SIG-M5 treated with dmso at 0.1 percent for 504 hours (cell line): ENCODE measurements at regions not wholly inside any gene's neighbourhood (a gene's known extent, or its start where the extent isn't known, plus 50 kb on each side); places are given as distances from the start of the nearest gene placed in this dataset.

Source experiments
- DNase-seq: peaks from one replicate; lab custom pipeline; 2025; ENCODE audit not compliant: unreplicated experiment; lab: John Stamatoyannopoulos, UW

DNA sequence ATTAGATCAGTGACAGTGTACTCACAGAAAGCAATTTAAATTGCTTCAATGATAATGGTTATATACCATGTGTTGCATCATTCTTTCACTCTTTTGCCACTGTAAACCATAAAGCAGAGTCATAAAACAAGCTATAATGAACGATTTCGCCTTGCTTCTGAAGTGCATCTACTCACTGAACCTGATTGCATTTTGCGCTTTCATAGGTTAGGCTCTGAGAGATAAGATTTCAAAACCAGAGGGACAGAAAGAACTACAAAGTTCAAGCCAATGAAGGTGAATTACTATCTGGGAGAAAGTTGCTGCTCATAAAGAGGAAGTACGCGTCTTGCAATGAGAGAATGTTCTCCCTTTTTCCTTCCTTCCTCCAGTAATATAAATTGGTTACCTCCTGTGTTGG lies 412.7 kb downstream of the CETN3 start:
- no peak for DNase-seq

DNA sequence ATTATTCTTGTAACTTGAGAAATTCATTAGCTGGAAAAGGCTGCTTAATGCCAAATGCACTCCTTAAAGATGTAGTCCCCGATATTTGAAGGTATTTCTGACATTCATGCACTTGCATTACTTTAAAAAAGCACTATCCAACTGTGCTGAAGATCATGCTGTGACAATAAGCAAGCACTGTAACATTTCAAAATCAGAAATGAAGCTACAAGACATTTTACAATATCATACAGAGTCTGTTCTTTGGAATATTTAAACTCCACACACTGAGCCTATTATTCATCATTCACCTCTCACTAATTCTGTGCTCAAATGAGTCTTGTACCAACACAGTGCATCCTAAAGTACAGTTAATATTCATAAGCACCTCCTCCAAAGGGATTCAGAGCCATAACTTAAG lies 413.2 kb downstream of the CETN3 start:
- DNase-seq, result no peak

DNA sequence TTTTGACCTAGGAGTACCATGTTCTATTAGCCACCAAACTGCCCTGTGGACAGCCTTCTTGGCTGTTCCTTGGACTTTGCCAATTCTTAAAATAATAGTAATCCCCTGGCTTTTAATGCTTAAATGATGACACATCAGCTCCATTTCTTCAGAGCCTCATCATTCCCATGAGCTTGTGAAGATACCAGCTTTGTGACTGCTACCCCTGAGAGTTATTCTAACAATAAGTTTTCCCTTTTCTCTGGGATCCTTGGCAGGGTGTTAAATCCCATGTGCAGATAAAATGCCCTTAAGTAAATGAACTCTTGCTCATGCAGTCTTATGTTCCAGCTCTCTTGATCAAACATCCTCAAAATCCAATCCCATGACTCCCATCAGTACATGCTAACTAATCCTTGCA lies 415.3 kb downstream of the CETN3 start:
- no peak for DNase-seq

DNA sequence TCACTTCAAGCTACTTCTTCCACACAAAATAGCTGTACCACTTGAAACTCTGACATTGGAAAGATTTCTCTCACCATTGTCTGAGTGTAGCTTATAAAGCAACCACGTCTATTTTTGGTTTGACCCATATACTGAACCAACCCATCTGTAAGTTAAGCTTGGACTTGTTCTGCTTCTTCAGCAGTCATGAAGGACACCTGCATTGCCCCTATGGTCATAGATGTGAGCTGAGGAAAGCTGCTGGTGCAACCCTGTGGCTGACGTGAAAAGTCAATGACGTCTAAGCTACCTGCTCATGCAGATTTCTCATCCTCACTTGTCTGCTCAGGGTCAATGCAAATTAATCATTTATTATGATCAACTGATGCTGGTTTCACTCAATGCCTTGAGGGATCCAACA lies 417.4 kb downstream of the CETN3 start:
- DNase-seq, result no peak

DNA sequence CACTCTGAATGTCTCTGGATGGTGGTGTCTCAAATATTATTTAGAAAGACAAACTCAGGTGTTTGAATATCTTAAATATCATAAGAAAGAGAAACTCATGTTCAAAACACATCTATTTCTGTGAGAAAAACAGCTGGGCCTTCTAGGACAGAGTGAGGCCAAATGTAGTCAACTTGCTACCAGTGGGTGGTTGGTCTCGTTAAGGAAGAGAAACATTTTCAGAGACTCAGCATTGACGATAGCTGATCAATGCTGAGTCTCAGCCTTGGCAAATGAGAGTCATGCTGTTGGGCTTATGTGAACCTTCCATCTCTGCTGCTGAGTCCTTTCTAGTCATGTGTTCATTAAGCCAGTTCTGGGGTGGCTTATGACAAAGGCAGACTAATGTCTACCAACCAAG lies 418.0 kb downstream of the CETN3 start:
- no peak for DNase-seq

DNA sequence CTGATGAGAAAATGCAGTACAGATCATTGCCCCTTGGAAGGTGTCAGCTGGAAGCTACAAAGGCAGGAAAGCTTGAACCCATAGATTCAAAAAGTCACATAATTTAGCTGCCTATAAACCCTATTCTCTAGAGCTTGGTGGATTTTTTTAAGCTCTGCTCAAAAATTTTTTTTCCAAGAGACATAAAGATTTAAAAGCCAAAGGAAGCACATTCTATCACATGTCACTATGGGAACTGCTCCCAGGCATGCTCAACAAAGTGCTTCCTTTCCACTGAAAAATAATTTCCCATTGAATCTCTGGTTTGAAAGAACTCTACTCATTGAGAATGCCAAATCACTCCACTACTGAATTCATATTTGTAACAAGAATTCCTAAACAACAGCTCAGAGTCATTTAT lies 419.8 kb downstream of the CETN3 start:
- DNase-seq, result no peak

DNA sequence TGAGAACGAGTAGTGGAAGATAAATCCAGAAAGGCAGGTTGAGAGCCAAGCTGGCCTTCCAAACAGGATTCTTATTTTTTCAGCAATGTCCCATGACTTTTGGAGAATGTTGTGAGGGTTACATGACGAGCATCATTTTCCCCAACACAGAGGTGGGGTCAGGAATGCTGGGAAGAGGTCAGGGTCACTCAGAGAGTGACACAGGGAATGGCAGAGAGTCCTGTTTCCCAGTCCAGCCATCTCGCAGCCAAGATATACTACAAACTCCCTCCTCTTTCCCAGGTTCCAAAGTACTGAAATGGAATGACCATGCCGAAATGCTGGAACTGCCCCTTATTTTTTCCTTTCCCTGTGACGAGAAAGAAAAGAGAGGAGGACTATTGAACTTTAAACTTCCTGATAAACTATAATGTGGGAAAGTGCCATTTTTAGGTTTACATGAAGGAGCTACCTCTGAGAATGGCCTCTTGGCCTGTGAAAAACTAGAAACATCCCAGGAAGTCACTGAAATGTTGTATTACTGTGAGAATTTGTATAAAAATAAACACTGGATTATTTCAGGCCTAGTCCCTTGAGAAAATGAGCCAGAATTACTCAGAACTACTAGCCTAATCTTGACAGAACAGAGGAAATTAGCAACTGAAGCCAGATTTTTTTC lies 420.4 kb downstream of the CETN3 start:
- no peak for DNase-seq

DNA sequence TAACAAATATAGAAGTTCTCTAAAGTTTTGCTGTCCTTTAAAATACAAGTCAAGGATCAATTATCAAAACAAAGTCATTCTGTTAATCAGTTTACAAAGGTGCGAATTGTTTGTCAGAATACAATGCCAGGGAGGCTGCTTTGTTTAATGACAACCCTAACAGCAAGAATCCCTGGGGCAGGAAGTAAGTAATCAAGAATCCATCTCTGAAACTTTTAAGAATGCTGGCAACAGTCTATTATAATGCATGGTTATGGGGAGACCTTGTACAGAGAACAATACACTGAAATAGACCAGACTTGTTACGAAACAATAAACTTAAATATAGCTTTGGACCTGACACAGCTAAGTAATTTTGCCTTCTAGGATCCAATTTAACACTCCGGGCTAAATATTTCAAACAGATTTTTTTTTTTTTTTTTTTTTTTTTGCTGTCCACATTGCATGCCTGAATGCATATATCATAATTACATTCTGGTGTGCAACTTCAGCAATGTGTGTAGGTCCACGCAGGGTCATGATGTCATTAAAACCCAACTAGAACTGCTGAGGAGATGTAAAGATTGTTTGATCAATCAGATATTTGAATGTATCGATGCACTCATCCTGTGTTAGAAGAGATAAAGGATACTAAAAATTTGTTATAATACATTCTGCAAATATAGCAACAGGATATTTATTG lies 421.3 kb downstream of the CETN3 start:
- DNase-seq, result no peak

DNA sequence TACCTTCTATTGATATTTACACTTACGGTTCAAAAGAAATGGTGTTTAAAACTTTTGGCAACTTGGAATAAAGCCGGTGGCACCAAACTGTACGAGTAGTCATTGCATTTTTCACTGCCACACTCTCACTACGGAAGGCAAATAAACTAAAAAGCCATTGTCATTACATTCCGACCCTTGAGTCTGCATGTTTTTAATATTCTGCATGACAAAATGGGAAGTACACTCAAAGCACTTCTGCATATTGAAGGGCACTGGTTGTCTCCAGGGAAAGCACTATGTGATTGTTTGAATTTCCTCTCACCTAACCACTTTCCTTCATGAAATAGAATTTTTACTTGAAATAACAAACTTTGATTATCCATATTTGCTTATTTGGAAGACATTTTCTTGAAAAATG lies 426.3 kb downstream of the CETN3 start:
- DNase-seq, result no peak

DNA sequence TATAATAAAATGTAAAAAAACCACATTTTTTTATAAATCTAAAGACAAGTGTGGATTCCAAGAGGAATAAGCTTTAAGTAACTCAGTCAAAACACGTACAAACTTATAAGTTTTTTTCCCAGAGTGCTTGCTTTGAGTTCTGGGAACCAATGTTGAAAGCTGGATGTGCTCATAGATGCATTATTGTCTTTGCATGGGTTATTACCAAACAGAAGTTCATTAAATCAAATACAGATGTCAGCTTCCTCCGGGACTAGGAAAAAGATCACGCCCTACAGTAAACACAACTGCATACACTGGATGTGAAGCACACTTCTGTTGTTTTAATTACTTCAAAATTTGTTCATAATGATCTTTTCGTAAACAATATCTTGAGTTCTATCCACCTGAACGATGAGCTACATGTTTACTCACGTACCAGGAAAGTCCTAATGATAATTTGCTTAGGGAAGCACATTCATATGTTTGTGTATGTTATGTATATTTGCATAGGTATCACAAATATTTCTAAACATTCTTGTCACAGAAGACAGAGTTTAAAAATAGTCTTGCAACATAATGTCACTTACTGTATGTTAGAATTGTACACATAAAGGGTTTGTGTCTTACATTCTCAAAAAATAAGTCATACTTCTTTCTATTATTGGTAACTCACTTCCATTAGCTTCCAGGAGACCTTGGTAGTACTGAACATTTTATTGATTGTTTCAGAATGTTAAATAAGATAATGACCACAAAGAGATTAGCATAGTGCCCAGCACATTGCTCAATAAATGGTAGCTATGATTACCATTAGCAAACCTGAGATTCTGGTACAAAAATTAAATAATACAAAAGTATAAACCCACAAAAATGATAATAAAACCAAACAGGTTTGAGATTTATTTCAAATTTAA lies 427.4 kb downstream of the CETN3 start:
- DNase-seq, result no peak

DNA sequence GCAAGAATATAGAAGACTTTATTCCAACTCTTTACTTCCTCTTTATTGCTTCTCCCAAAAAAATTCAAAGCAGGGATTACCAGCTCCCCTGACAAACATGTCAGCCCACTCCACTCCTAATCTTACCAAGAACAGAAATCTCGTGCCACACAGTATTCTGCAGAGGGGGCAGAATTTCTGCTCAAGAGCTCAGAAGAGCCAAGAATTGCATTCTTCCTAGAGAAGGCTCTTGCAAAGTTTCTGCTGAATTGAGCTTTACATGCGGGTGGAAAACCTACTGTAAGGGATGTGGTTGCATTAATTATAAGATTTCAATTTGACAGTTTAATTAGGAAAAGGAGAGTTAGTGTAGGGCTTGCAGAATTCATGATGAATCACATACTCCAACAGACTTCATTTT lies 428.5 kb downstream of the CETN3 start:
- no peak for DNase-seq

DNA sequence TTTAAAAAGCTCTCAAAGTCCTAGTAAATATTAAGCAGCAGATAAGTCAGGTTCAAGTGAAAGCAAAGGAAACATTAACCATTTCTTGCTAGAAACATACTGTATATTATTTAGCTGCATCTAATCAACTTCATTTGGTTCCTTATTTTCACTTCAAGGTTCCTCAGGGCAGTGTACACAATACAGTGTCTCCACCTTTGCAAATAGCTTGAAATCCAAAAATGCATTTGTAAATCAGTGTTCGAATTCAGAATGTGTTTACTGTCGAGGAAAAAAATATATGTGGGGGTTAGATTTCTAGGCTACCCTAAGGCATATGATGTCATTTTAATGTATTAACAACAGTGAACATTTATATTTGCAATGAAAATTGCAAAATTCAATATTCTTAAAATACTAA lies 436.0 kb downstream of the CETN3 start:
- DNase-seq, result no peak

DNA sequence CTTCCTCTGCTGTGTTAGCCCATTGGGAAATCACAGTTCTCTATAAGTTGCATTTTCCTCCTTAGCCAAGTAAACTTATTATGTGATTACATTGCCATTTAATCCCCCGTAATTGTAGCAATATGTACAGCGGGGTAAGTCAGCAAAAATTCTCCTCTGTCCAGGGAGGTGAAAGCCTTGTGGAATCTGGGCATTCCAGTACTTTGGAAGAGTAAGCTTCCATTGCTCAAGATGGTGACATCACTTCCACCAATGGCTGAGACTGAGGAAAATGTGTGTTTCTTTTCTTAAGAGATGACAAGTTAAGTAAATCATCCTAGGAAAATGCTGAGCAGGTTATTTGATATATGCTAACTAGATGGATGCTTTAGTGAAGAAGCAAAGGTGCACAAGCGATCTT lies 436.7 kb downstream of the CETN3 start:
- no peak for DNase-seq

DNA sequence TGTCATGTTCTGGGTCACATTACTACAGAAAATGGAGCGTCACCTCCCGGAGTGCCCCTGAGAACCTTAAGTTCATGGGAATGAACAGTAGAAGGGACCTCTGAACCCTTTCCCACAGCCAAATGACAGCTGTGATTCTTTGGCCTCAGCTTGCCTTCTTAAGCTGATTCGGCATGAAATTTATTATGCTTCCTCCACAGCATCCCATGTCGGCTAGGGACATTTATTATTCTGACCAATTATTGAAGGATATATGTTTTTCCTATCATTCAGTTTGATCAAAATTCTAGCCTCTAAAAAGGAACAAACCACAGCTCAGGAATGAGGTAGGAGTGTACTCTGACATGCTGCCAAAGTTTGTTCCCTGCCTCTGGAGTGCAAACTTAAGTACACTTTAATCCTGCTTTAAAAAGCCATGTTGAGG lies 440.6 kb downstream of the CETN3 start:
- DNase-seq, result no peak

DNA sequence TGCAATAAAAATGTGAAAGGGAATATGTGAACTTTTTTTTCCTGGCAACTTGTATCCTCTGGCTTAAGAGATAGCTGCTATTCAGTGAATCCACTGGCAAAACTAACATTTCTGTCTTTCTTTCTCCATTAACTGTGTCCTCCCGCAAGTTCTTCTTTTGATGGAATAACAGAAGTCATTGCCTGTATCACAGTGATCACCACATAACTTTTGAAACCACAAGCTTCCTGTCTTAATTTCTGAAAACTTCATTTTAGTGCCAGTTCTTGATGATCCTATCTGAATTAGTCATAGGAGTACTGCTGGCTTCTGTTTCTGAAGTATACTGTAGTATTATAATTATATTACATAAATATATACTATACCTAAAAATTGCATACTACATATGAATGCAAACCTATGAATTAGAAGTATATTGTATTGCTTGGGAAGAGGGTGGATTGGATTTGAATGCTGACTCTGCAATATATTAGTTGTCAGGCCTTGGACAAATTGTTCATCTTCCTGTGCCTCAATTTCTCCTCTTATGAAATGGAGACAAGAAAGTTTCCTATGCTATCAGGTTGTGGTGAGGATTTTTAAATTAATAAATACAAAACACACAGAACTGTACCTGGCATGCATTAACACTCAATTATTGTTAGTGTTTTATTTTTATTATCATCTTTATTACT lies 441.6 kb downstream of the CETN3 start:
- no peak for DNase-seq

DNA sequence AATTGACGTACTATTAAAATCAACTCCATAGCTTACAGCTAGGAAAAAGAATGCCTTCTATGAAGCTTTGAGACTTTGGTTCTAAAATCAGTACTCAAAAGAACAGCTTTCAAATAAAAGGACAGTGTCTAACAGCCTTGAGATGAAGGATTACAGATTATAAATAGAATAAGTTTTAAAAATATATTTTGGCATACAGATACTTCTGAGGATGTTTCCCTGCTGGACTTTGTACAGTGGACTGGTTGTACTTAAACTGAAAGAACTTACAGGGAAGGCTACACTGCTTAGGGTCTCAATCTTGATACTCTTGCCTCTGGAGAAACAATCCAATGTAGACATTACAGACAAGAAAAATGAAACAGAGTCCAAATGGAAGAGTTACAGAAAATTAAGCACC lies 452.7 kb downstream of the CETN3 start:
- no peak for DNase-seq

DNA sequence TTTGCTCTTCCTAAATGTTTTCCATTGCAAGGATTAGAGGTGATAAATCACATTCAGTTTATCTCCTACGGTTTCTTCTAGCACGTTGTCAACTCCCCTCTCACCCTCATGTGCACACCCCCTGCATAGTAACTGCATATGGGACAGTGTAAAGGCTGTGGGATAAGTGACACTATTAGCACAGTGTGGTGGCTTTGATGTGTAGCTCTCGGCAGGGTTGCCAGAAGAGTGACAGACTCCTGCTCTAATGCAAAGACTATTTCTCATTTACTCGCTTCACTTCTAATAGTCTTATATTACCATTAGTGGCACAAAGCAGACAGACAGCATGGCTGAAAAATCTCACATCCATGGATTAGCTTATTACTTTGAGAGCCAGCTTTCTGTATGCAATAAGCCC lies 454.6 kb downstream of the CETN3 start:
- DNase-seq, result no peak

DNA sequence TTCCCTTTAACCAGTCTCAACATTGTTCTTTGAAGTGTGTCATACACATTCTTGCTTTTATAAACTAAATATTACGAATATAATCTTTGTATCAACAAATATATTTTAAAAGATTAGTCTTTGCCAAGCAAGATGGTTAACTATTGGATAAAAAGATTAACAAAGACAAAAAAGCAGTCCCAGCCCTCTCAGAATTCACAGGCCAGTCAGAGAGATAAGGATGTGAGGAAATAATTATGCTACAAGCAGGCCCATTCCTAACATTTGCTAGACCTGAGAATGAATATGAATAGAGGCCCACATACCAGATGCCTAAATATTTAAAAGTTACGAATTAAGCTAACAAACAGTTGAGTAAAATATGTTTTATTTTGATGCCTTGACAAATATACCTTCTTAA lies 457.7 kb downstream of the CETN3 start:
- DNase-seq, result no peak

DNA sequence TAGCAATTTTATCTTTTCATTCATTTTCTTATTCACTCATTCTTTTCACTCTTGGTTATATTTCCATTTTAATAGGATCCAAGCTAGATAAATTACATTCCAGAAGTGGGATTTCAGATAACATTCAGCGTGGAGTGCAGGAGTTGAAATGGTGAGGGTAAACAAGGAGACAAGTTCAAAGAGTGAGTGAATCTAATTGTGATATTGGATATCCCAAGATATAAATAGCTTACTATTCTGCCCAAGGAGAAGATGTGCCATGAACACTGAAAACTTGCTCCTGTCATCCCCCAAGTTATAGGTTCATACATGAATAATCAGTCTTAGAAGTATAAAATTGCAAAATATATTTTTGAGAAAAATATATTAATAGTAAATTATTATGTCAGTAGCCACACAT lies 459.3 kb downstream of the CETN3 start:
- DNase-seq, result no peak

DNA sequence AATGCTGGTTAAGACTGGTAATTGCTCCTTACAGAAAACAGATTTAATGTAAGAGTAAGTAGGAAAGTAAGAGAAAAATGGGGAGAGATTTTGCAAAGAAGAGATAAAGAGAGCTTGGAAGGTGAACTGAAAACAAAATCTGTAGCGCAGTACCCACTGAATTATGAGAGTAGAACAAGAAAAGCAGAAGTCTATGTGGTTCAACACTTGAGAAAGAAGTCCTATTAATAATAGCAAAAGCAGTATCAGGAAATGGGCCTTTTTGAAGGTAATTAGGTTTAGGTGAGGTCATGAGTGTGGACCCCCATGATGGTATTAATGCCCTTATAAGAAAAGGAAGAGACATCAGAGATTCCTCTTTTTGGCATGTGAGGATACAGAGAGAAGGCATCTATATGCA lies 460.6 kb downstream of the CETN3 start:
- DNase-seq, result no peak

DNA sequence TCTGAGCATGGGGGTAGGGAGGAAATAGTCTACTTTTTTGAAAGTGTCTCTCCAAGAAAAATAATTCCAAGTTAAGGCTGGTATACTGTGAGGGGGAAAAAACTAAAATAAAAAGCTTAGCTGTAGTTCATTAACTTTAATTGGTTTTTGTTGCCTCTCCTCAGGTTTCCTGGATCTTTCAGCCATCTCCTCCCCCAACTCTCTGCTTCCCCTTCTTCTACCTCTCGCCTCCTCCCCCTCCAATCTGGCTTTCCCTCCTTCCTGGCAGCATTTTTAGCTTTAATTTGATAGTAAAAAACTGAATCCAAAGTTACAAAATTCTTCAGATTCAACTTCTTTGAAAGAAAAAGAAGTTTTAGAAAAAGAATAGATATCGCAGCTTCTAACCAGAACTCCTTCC lies 462.6 kb downstream of the CETN3 start:
- DNase-seq, result no peak

DNA sequence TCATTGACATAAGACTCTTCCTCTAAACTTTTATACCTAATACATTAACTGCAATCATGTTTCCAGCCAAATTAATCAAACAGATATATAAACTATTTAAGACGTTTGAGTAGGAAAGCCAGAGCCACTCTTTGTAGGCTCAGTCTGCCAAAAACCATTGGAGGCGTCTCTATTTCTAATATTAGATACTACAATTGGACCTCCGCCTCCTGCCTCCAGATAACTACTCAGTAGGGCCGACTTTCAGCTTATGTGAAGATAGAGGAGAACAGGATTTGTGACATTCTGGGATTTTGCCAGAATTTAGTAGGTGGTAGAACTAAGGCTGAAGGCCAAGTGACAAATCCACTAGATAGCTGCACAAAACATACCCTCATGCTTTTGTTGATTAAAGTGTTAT lies 463.0 kb downstream of the CETN3 start:
- DNase-seq, result no peak
